Sigmoid colon (tissue), 6 donors: ENCODE measurements at regions not wholly inside any gene's neighbourhood (a gene's known extent, or its start where the extent isn't known, plus 50 kb on each side); places are given as distances from the start of the nearest gene placed in this dataset.
"Not testable (repeated sequence)": the region's sequence is repeated elsewhere in the genome, so short reads cannot be mapped to it uniquely, and the experiment has no call there.

Experiments
- DNase-seq: peaks from one replicate; pipeline ENCODE4 v3.0.0-alpha.2; 2019
- H3K27ac ChIP-seq, 4 donors: fragments of 200-600 bp; sonication (generic); one replicate each; pipeline ENCODE4 v1.5.1; 2016 to 2019; ENCODE audit warnings: mild to moderate bottlenecking in 1 of 4
- H3K27me3 ChIP-seq, 3 donors: fragments of 200-600 bp; sonication (generic); one replicate each; pipeline ENCODE4 v1.5.1; 2019; ENCODE audit warnings: mild to moderate bottlenecking in 1 of 3
- H3K36me3 ChIP-seq, 4 donors: fragments of 200-600 bp; sonication (generic); one replicate each; pipeline ENCODE4 v1.5.1; 2016 to 2019
- H3K4me1 ChIP-seq, 4 donors: fragments of 200-600 bp; sonication (generic); one replicate each; pipeline ENCODE4 v1.5.1; 2017 to 2019
- H3K4me3 ChIP-seq, 4 donors: fragments of 200-600 bp; sonication (generic); one replicate each; pipeline ENCODE4 v1.5.1; 2017 to 2019; ENCODE audit warnings: mild to moderate bottlenecking in 2 of 4, moderate library complexity in 1 of 4
- H3K9me3 ChIP-seq, 4 donors: fragments of 200-600 bp in 3 of 4; sonication (generic) in 3 of 4; one replicate each; pipeline versions ENCODE4 v1.5.1 to v1.6.1; 2013 to 2019
- EP300 ChIP-seq, 4 donors: sonication (generic); formaldehyde crosslinking; IDR thresholded peaks; one replicate each; pipeline ENCODE4 v1.6.1; 2017; ENCODE audit warnings: antibody characterized with exemption in 4 of 4
- POLR2A ChIP-seq, 2 donors: fragments of 450-650 bp; IDR thresholded peaks; one replicate each; pipeline ENCODE4 v1.6.1; 2016; ENCODE audit warnings: antibody characterized with exemption in 2 of 2, mild to moderate bottlenecking in 2 of 2, moderate library complexity in 2 of 2
- POLR2AphosphoS5 ChIP-seq, 4 donors: sonication (generic); formaldehyde crosslinking; IDR thresholded peaks; one replicate each; pipeline ENCODE4 v1.6.1; 2017; ENCODE audit warnings: antibody characterized with exemption in 4 of 4
- WGBS, 2 donors: extraction: QIAGEN DNeasy Blood & Tissue Kit; methylation state at CpG; one replicate each; pipeline ENCODE4 v1.1.7; 2013; 5-methylcytosine and 5-hydroxymethylcytosine counted together
- intact Hi-C: fragments of 100-400 bp; cut with DNase I; formaldehyde crosslinking; loops from one replicate; pipeline ENCODE4 v1.15.1; 2023
- TF ChIP-seq, protein P1 (sequence below), 4 experiments: fragments of 450-650 bp in 3 of 4; fragments of 200-600 bp in 1 of 4; IDR thresholded peaks; one replicate each; pipeline ENCODE4 v1.5.1; 2016 to 2019; ENCODE audit warnings: antibody characterized with exemption in 4 of 4, mild to moderate bottlenecking in 3 of 4, moderate library complexity in 2 of 4
- donor health status: healthy with polysubstance abuse.
- donor health status: healthy.

DNA sequence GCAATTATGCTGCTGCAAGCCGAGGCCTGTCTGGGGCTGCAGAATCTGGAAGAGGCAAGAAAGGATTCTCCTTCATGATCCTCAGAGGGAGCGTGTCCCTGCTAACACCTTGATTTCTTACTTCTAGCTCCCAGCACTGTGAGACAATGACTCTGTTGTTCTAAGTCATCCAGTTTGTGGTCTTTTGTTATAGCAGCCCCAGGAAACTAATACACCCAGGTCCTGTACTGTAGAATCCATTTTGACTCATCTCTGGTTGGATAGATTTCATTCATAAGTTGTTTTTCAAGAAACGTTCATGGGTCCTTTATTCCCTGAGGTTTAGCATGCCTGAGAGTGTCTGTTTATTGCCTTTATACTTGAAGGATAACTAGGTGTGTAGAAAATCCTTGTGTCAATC, 112.7 kb downstream of the TMEM17 start:
- H3K4me3 ChIP-seq, result no peak overlapping the region
- no peaks in the 10 kb centered on the region for H3K27me3 ChIP-seq
- intact Hi-C loops, result no loop called here
- H3K27ac ChIP-seq, result no peak overlapping the region
- H3K36me3 ChIP-seq, result no peaks in the 10 kb centered on the region
- TF ChIP-seq POLR2AphosphoS5 (IDR thresholded peaks at IDR 0.05), result no peak
- no peak for TF ChIP-seq POLR2A (IDR thresholded peaks at IDR 0.05)
- no peak for TF ChIP-seq EP300 (IDR thresholded peaks at IDR 0.05)
- TF ChIP-seq, protein P1, sequence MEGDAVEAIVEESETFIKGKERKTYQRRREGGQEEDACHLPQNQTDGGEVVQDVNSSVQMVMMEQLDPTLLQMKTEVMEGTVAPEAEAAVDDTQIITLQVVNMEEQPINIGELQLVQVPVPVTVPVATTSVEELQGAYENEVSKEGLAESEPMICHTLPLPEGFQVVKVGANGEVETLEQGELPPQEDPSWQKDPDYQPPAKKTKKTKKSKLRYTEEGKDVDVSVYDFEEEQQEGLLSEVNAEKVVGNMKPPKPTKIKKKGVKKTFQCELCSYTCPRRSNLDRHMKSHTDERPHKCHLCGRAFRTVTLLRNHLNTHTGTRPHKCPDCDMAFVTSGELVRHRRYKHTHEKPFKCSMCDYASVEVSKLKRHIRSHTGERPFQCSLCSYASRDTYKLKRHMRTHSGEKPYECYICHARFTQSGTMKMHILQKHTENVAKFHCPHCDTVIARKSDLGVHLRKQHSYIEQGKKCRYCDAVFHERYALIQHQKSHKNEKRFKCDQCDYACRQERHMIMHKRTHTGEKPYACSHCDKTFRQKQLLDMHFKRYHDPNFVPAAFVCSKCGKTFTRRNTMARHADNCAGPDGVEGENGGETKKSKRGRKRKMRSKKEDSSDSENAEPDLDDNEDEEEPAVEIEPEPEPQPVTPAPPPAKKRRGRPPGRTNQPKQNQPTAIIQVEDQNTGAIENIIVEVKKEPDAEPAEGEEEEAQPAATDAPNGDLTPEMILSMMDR (IDR thresholded peaks at IDR 0.05), result no peak
- 87 to 90% methylated on average over 3 of the region's 3 CpGs for WGBS, 2 donors
- H3K9me3 ChIP-seq, result no peaks in the 10 kb centered on the region
- H3K4me1 ChIP-seq, result no peaks in the 10 kb centered on the region
- DNase-seq, result no peak

DNA sequence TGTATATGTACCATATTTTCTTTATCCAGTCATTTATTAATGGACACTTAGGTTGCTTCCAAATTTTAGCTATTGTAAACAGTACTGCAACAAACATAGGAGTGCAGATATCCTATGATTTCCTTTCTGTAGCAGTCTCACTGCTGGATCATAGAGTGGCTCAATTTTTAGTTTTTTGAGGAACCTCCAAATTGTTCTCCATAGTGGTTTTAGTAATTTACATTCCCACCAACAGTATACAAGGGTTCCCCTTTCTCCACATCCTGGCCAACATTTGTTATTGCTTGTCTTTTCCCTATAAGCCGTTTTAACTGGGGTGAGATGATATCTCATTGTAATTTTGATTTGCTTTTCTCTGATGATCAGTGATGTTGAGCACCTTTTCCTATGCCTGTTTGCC, 114.3 kb downstream of the TMEM17 start:
- H3K27ac ChIP-seq, result no peak overlapping the region
- no peaks in the 10 kb centered on the region for H3K27me3 ChIP-seq
- H3K36me3 ChIP-seq, result no peaks in the 10 kb centered on the region
- H3K4me1 ChIP-seq, result no peaks in the 10 kb centered on the region
- intact Hi-C loops, result no loop called here
- no peak overlapping the region for H3K4me3 ChIP-seq
- TF ChIP-seq POLR2A (IDR thresholded peaks at IDR 0.05) (no peak), EP300 (IDR thresholded peaks at IDR 0.05) (no peak), POLR2AphosphoS5 (IDR thresholded peaks at IDR 0.05) (no peak)
- TF ChIP-seq, protein P1 (IDR thresholded peaks at IDR 0.05), result no peak
- no peak for DNase-seq
- H3K9me3 ChIP-seq, result no peaks in the 10 kb centered on the region
- WGBS, 2 donors, result 46 to 85% methylated on average over 1 of the region's 1 CpG

DNA sequence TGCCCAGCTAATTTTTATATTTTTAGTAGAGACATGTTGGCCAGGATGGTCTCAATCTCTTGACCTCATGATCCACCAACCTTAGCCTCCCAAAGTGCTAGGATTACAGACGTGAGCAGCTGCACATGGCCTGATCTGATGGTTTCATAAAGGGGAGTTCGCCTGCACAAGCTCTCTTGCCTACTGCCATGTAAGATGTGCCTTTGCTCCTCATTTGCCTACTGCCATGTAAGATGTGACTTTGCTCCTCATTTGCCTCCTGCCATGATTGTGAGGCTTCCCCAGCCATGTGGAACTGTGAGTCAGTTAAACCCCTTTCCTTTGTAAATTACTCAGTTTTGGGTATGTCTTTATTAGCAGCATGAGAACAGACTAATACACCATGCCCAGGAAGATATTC, 119.6 kb downstream of the TMEM17 start:
- H3K36me3 ChIP-seq, H3K27ac ChIP-seq, H3K4me1 ChIP-seq, intact Hi-C loops, H3K4me3 ChIP-seq, DNase-seq, H3K27me3 ChIP-seq: not testable (repeated sequence)
- WGBS, 2 donors, result 90 to 93% methylated on average over 2 of the region's 2 CpGs
- H3K9me3 ChIP-seq, result peaks cover 0 to 10% (median under 1%) of the 10 kb centered on the region in 4 donors

DNA sequence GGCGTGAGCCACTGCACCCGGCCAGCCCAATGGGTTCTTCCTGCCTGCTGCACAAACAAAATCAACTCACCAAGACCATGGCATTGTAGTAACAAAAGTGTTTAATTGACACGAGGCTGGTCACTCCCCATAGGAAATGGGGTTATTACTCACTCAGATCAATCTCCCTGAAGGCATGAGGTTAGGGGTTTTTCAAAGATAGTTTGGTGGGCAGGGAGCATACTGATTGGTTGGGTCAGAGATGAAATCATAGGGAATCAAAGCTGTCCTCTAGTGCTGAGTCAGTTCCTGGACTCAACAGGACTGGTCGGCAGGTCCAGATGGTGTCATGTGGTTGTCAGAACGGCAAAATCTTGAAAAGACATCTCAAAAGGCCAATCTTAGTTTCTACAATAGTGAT, 122.1 kb downstream of the TMEM17 start:
- H3K4me1 ChIP-seq, result no peaks in the 10 kb centered on the region
- TF ChIP-seq EP300 (IDR thresholded peaks at IDR 0.05) (no peak), POLR2AphosphoS5 (IDR thresholded peaks at IDR 0.05) (no peak), POLR2A (IDR thresholded peaks at IDR 0.05) (no peak)
- TF ChIP-seq, protein P1 (IDR thresholded peaks at IDR 0.05), result no peak
- intact Hi-C loops, result no loop called here
- peaks cover 0 to 10% (median under 1%) of the 10 kb centered on the region in 4 donors for H3K9me3 ChIP-seq
- no peak overlapping the region for H3K4me3 ChIP-seq
- no peak overlapping the region for H3K27ac ChIP-seq
- 83 to 88% methylated on average over 5 of the region's 5 CpGs for WGBS, 2 donors
- DNase-seq, result no peak
- no peaks in the 10 kb centered on the region for H3K27me3 ChIP-seq
- H3K36me3 ChIP-seq, result no peaks in the 10 kb centered on the region

DNA sequence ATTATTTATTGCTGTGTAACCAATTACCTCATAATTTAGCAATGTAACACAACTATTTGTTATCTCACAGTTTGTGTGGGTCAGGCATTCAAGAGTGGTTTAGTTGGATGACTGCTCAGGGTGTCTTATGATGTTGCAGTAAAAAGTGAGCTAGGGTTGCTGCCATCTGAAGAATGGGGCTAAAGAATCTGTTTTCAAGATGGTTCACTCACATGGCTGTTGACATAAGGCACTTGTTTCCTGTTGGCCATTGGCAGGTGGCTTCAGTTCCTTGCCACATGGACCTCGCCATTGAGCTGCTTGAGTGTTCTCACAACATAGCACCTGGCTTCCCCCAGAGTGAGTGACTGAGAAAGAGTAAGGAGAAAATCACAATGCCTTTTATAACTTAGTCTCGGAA, 123.2 kb downstream of the TMEM17 start:
- WGBS, 2 donors, result 58 to 76% methylated on average over 2 of the region's 2 CpGs
- no peak overlapping the region for H3K4me3 ChIP-seq
- DNase-seq, result no peak
- H3K27me3 ChIP-seq, result no peaks in the 10 kb centered on the region
- intact Hi-C loops, result no loop called here
- no peak for TF ChIP-seq EP300 (IDR thresholded peaks at IDR 0.05)
- TF ChIP-seq POLR2A (IDR thresholded peaks at IDR 0.05), result no peak
- no peak for TF ChIP-seq POLR2AphosphoS5 (IDR thresholded peaks at IDR 0.05)
- H3K9me3 ChIP-seq, result peaks cover 0 to 10% (median under 1%) of the 10 kb centered on the region in 4 donors
- H3K27ac ChIP-seq, result no peak overlapping the region
- no peaks in the 10 kb centered on the region for H3K4me1 ChIP-seq
- H3K36me3 ChIP-seq, result no peaks in the 10 kb centered on the region

DNA sequence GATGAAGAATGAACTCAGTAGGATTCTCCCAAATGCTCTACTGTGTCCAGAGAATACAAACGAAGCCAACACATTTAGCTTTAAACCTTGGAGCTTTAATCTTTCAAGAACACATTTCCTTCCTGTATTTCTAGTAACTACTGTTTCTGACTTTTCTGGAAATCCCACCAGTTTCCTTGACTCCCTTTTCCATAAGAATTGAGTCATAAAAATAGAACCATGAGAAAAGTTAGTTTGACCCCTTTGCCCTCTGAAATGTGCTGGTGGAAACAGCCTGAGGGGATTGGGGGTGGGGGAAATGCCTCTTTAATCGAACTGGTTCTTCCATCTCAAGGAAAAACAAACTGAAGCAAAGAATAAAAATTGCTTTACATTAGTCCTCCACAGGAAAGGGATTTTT, 123.9 kb downstream of the TMEM17 start:
- intact Hi-C loops, result no loop called here
- TF ChIP-seq EP300 (IDR thresholded peaks at IDR 0.05), result no peak
- no peak for TF ChIP-seq POLR2AphosphoS5 (IDR thresholded peaks at IDR 0.05)
- TF ChIP-seq, protein P1 (IDR thresholded peaks at IDR 0.05), result no peak
- no peak for TF ChIP-seq POLR2A (IDR thresholded peaks at IDR 0.05)
- WGBS, 2 donors, result 34 to 71% methylated on average over 2 of the region's 2 CpGs
- Histone ChIP-seq H3K9me3 (peaks cover 0 to 10% (median under 1%) of the 10 kb centered on the region in 4 donors), H3K4me3 (no peak overlapping the region), H3K4me1 (no peaks in the 10 kb centered on the region), H3K36me3 (no peaks in the 10 kb centered on the region), H3K27ac (no peak overlapping the region), H3K27me3 (no peaks in the 10 kb centered on the region)
- DNase-seq, result no peak
